Kasumi-1 (cell line): ENCODE measurements at regions not wholly inside any gene's neighbourhood (a gene's known extent, or its start where the extent isn't known, plus 50 kb on each side); places are given as distances from the start of the nearest gene placed in this dataset.

ENCODE experiments used
- DNase-seq, 2 experiments: peaks; one replicate each; lab custom pipeline; 2025; lab: John Stamatoyannopoulos, UW

DNA sequence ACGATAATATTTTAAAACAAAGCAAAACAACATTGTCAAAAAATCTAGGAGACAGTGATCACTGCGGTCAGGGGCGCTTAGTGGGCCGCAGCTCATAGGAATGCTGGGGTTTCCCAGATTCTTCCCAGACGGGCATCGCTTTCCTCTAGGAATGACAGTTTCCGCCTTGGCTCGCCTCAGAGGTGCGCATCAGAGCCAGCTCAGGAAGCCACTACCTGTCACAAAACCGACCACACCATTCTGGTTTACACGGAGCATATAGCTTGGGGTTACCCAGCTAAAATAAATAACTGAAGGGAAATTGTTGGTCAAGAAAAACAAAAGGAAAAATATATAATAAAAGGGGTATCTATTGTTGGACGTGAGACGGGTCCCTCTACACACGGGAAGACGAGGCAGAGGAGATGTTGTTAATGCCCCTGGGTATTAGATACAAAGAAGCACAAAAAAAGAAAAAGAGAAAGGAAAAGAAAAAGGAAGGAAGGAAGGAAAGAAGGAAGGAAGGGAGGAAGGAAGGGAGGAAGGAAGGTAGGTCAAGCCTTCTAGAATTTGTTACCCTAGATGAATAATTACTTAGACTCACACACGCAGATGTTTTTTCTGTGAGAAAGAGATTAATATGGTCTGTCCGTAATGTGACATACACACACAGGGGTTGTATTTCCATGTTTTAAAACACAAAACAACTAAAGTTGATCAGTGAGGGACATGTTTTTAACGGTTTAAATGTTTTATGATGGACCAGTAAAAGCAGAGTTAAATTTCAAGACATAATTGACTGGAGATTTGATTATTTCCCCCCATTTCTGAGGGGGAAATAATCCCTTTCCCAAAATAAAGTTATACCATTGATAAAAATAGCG, 292.4 kb upstream of the NFE2L3 start:
- no peak for DNase-seq

GRCh38 chr7:25860275-25861163, 291.5 kb upstream of the NFE2L3 start:
- no peak for DNase-seq

- DNase-seq = no peak
Observed at GRCh38 chr7:25861164-25861496, 290.9 kb upstream of the NFE2L3 start.

GRCh38 chr7:25861601-25862260, 290.3 kb upstream of the NFE2L3 start:
- no peak for DNase-seq

- DNase-seq = peak; percentile 95 to 99
Observed at GRCh38 chr7:25862261-25863004, 289.6 kb upstream of the NFE2L3 start.

GRCh38 chr7:25863005-25863728, 288.8 kb upstream of the NFE2L3 start:
- DNase-seq = no peak

DNA sequence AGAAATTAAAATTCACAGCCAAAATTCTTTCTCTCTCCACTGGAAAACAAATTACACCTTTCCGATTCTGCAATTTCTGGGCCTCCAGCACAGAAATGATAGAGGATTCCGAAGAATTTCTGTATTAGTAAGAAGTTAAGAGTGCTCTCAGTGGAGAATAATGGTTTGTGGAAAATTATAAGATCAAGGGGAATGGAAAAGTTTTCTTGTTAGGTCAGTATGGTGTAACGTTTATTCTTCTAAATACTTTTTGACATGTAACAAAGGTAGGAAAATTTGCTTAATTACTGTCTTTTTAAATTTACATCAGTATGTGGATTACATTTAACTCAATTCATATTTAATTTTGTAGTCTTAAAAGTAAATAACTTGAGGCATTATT, 288.3 kb upstream of the NFE2L3 start:
- no peak for DNase-seq

- no peak for DNase-seq
Observed at GRCh38 chr7:25864511-25864910, 287.5 kb upstream of the NFE2L3 start.

- DNase-seq = no peak
Observed at GRCh38 chr7:25864943-25865751, 286.9 kb upstream of the NFE2L3 start.

DNA sequence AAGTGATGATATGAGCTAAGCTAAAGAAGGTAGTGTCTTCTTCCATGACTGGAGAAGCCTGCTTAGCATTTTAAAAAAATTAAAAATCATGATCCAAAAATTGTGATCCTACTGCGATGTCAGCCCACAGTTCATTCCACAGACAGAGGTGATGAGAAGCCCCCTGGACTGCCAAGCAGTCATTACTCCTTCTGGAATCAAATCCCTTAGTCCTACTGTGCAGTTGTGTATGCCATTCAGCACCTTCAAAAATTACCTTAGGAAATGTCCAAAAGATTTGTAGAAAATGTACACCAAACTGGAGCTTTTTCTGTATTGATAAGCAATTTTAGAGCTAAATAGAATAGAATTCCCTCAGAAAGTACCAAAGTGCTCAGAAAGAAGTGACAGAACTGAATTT, 283.5 kb upstream of the NFE2L3 start:
- no peak for DNase-seq

DNA sequence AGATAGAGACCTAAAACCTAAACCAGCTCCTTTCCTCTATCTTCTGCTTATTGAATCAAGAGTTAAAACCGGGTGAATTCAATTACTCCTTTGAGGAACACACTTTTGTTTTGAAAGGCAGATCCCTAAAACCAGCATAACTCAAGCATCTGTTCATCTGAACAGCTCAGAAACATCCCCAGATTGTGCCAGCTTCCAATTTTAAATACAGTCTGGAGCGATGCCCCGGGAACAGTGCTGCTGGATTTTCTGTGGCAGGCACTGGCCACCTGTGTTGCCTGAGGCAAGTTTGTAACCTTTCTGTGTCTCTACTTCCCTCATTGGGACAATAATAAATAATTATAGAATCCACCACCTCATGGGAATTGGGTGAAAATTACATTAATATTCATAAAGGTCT, 281.4 kb upstream of the NFE2L3 start:
- DNase-seq = no peak

DNA sequence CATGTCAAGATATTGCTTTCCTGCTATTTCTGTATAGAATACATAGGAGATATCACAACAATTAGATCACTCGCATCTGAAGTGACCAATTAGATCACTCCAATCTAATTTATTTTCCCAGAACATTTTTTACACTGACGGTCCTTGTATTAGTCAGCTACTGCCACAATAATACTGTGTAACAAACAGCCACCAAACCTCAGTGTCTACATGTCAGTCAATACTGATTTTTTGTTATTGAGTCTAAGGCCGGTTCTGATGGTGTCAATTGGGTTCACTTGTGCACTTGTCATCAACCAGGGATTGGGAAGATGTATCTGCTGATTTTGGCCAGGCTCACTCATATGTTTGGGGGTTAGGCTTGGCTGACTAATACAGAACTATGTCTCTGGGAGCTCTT, 275.9 kb upstream of the NFE2L3 start:
- DNase-seq = no peak

DNA sequence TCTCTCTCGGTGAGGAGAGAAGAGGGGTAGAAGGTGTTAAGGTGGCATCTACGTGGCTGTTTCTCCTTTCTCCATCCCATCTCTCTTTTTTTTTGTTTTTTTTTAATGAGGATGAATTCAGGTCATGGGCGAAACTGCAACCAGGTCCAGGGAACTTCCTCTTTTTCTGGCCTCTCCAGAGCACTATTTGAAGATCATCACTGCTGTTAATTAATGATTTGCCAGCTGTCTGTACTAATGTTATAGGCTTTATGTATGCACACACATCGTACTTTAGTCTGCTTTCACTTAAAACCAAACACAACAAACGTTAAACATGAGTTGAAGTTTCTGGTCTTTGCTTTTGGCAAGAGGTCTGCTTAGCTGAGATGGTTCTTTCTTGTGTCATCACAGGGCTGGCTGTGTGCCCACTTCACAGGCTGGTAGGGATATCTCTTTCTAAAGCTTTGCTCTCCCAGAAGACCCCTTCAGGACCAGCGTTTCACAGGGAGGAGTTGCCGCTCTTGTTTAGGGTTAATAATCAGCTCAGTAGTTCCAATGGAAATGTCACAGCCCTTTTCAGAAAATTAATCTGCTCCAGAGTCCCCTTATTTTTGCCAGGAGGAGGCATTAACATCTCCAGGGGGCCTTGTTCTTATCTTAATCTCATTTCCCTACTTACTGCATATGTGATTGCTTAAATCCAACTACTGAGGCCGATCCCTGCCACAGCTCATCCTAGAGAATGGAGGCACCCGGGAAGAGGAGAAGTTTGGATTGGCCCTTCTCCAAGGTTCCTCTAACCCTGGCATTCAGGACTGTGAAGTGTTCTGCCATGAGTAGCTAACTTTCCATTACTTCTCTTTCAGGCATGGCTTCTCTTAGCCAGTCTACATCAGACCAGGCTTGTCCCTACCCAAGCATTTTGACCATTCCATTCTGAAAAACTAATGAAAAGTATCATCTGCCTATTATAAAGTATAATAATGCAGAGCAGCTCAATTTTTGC, 273.9 kb upstream of the NFE2L3 start:
- peak in 1 of 2 experiments; percentile 19 for DNase-seq

GRCh38 chr7:25879799-25880198, 272.2 kb upstream of the NFE2L3 start:
- no peak for DNase-seq

GRCh38 chr7:25881317-25882037, 270.5 kb upstream of the NFE2L3 start:
- DNase-seq = no peak

GRCh38 chr7:25882151-25882773, 269.7 kb upstream of the NFE2L3 start:
- no peak for DNase-seq

- DNase-seq = no peak
Observed at GRCh38 chr7:25884265-25884828, 267.7 kb upstream of the NFE2L3 start.
